ENCODE measurements at regions not wholly inside any gene's neighbourhood (a gene's known extent, or its start where the extent isn't known, plus 50 kb on each side); places are given as distances from the start of the nearest gene placed in this dataset.

DNA sequence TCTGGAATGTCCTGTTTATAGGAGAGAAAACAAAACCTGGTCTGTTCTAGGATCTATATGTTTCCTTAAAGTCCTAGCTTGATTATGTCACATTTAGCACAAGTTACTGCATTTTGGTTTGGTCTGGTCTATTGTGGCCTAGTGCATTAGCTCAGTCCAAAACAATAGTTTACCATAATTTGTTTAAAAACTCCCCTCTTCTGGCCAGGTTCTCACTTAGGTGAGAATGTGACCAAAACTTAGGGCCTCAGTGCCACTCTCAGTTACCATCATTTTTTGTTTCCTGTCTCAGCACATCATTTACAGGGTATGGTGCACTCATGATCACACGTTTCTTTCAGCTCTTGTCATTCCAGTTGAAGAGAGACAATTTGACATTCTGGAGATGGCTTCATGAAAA is 378.5 kb downstream of the KLHL4 start:
- POLR2A ChIA-PET: no interaction called here
- intact Hi-C loops (cut with DNase I, micrococcal nuclease): no loop called here

GRCh38 chrX:87900320-87900908 is 382.8 kb downstream of the KLHL4 start:
- Histone ChIP-seq H3K27ac (ENCODE audit: low read depth in 1 of 2, low read length in 2 of 2) (no peak overlapping the region), H3K4me1 (ENCODE audit: insufficient read depth, low read length) (no peaks in the 10 kb centered on the region), H3K36me3 (ENCODE audit: insufficient read depth, low read length) (no peaks in the 10 kb centered on the region), H3K4me3 (ENCODE audit: low read length) (no peak overlapping the region), H3K27me3 (ENCODE audit: control insufficient read depth in 1 of 2, insufficient read depth in 2 of 2, low read length in 2 of 2) (no peaks in the 10 kb centered on the region), H3K9me3 (ENCODE audit: control insufficient read depth in 1 of 2, insufficient read depth in 1 of 2, low read length in 2 of 2) (no peaks in the 10 kb centered on the region)
- Mint-ChIP-seq H3K27ac (no peak overlapping the region), H3K4me1 (ENCODE audit: low read depth) (no peaks in the 10 kb centered on the region), H3K36me3 (ENCODE audit: low read depth) (no peaks in the 10 kb centered on the region), H3K27me3 (no peaks in the 10 kb centered on the region), H3K4me3 (no peak overlapping the region), H3K9me3 (no peaks in the 10 kb centered on the region)
- POLR2A ChIA-PET: no interaction called here
- CTCF ChIA-PET: interaction anchor here (1.9 kb wide), 1 partner anchor 8 kb away, joined by 4 read pairs; no protein-coding TSS in a partner anchor
- TF ChIP-seq, protein P1, sequence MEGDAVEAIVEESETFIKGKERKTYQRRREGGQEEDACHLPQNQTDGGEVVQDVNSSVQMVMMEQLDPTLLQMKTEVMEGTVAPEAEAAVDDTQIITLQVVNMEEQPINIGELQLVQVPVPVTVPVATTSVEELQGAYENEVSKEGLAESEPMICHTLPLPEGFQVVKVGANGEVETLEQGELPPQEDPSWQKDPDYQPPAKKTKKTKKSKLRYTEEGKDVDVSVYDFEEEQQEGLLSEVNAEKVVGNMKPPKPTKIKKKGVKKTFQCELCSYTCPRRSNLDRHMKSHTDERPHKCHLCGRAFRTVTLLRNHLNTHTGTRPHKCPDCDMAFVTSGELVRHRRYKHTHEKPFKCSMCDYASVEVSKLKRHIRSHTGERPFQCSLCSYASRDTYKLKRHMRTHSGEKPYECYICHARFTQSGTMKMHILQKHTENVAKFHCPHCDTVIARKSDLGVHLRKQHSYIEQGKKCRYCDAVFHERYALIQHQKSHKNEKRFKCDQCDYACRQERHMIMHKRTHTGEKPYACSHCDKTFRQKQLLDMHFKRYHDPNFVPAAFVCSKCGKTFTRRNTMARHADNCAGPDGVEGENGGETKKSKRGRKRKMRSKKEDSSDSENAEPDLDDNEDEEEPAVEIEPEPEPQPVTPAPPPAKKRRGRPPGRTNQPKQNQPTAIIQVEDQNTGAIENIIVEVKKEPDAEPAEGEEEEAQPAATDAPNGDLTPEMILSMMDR (IDR thresholded peaks at IDR 0.05): no peak
- peak in 4 of 14 experiments; percentile 10 to 61 (median 38) for DNase-seq
- ATAC-seq (ENCODE audit: poor library complexity): no peak
- intact Hi-C loops (cut with DNase I, micrococcal nuclease): no loop called here

More for the DNA sequence above, 378.5 kb downstream of the KLHL4 start:
- no peaks in the 10 kb centered on the region for H3K36me3 ChIP-seq (ENCODE audit: insufficient read depth, low read length)
- no peak overlapping the region for H3K4me3 ChIP-seq (ENCODE audit: low read length)
- H3K27me3 ChIP-seq (ENCODE audit: control insufficient read depth in 1 of 2, insufficient read depth in 2 of 2, low read length in 2 of 2): no peaks in the 10 kb centered on the region
- peaks cover 3% of the 10 kb centered on the region for H3K9me3 Mint-ChIP-seq
- H3K4me1 Mint-ChIP-seq (ENCODE audit: low read depth): no peaks in the 10 kb centered on the region
- H3K36me3 Mint-ChIP-seq (ENCODE audit: low read depth): no peaks in the 10 kb centered on the region
- H3K4me1 ChIP-seq (ENCODE audit: insufficient read depth, low read length): no peaks in the 10 kb centered on the region
- H3K4me3 Mint-ChIP-seq: no peak overlapping the region
- H3K27ac Mint-ChIP-seq: no peak overlapping the region
- H3K27ac ChIP-seq (ENCODE audit: low read depth in 1 of 2, low read length in 2 of 2): no peak overlapping the region
- H3K27me3 Mint-ChIP-seq: no peaks in the 10 kb centered on the region
- TF ChIP-seq, protein P1 (IDR thresholded peaks at IDR 0.05): no peak
- ATAC-seq (ENCODE audit: poor library complexity): no peak
- CTCF ChIA-PET: no interaction called here
- H3K9me3 ChIP-seq (ENCODE audit: control insufficient read depth in 1 of 2, insufficient read depth in 1 of 2, low read length in 2 of 2): no peaks in the 10 kb centered on the region
- DNase-seq: no peak

DNA sequence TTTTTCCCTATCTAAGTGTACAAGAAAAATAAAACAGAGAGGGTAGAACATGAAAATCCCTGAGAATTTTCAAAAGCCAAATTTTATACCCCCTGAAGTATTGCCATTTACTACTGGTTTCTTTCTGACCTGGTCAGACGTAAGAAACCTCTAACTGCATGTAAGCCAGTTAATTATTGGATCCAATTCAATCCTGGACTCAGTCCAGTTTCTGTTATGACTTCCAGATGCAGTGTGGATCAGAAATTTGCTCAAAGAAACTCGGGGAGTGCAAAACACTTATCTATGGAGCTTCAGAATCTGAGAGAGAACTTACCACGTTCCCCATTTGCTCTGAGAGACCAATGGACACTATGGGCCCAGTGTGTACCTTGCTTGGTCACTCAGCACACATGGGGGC is 383.5 kb downstream of the KLHL4 start:
- no peaks in the 10 kb centered on the region for H3K4me1 ChIP-seq (ENCODE audit: insufficient read depth, low read length)
- no peaks in the 10 kb centered on the region for H3K27me3 ChIP-seq (ENCODE audit: control insufficient read depth in 1 of 2, insufficient read depth in 2 of 2, low read length in 2 of 2)
- H3K4me1 Mint-ChIP-seq (ENCODE audit: low read depth): no peaks in the 10 kb centered on the region
- CTCF ChIA-PET: interaction anchor here (1.9 kb wide), 1 partner anchor 8 kb away, joined by 4 read pairs; no protein-coding TSS in a partner anchor
- no peaks in the 10 kb centered on the region for H3K36me3 ChIP-seq (ENCODE audit: insufficient read depth, low read length)
- H3K4me3 ChIP-seq (ENCODE audit: low read length): no peak overlapping the region
- H3K36me3 Mint-ChIP-seq (ENCODE audit: low read depth): no peaks in the 10 kb centered on the region
- no peaks in the 10 kb centered on the region for H3K9me3 ChIP-seq (ENCODE audit: control insufficient read depth in 1 of 2, insufficient read depth in 1 of 2, low read length in 2 of 2)
- ATAC-seq (ENCODE audit: poor library complexity) (no peak), DNase-seq (no peak)
- no peaks in the 10 kb centered on the region for H3K27me3 Mint-ChIP-seq
- no peak overlapping the region for H3K27ac Mint-ChIP-seq
- H3K27ac ChIP-seq (ENCODE audit: low read depth in 1 of 2, low read length in 2 of 2): no peak overlapping the region
- intact Hi-C loops (cut with DNase I, micrococcal nuclease): no loop called here
- no peak overlapping the region for H3K4me3 Mint-ChIP-seq
- H3K9me3 Mint-ChIP-seq: no peaks in the 10 kb centered on the region
- TF ChIP-seq, protein P1 (IDR thresholded peaks at IDR 0.05): no peak
- POLR2A ChIA-PET: no interaction called here
